Hepatocyte (in vitro differentiated cells): ENCODE measurements at regions not wholly inside any gene's neighbourhood (a gene's known extent, or its start where the extent isn't known, plus 50 kb on each side); places are given as distances from the start of the nearest gene placed in this dataset.

ENCODE experiments used
- CTCF ChIP-seq: fragments of 200-600 bp; sonication (generic); IDR thresholded peaks from 2 replicates; pipeline ENCODE4 v1.5.1; 2016; ENCODE audit warnings: antibody characterized with exemption, mild to moderate bottlenecking; ENCODE audit not compliant: poor library complexity
- EZH2 ChIP-seq: fragments of 200-600 bp; sonication (generic); IDR thresholded peaks from 2 replicates; pipeline ENCODE4 v1.6.1; 2016; ENCODE audit warnings: antibody characterized with exemption, mild to moderate bottlenecking, borderline replicate concordance

- TF ChIP-seq CTCF = no peak
- no peak for TF ChIP-seq EZH2
Observed at GRCh38 chr5:144779368-144779767, 608.7 kb downstream of the KCTD16 start.
